COLO829 (cell line): ENCODE measurements at regions not wholly inside any gene's neighbourhood (a gene's known extent, or its start where the extent isn't known, plus 50 kb on each side); places are given as distances from the start of the nearest gene placed in this dataset.

Experiments
- DNase-seq: peaks from one replicate; pipeline ENCODE4 v3.0.0; 2012; ENCODE audit warnings: low spot score

DNA sequence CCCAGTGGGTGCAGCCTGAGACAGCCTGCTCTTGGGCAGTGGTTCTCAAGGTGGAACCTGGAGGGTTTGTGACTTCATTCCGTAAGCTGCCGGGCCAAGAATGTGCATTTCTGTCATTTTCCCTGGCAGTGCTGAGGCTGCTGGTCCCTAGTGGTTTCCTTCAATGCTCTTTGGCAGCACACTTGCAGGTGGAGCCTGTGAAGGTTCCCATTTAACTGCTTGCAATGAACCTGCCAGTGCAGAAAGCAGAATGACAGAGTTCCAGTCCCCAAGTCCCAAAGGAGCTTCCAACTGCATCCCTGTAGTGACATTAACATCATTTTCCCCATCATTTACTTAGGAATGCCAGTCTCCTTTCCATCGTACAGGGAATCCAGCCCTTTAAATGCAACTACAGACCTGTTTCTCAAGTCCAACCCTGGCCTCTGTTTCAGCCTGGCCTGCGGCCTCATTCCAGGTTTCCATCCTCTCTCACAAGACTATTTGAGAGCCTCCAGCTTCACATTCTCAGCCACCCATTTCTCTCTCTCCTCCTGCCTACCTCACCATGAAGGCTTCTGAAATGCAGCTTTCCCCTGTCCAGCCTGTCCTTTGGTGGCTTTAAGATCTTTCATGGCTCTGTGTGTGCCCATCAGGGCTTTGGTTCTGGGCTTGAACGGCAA lies 149.7 kb upstream of the GGTLC1 start:
- DNase-seq: no peak

DNA sequence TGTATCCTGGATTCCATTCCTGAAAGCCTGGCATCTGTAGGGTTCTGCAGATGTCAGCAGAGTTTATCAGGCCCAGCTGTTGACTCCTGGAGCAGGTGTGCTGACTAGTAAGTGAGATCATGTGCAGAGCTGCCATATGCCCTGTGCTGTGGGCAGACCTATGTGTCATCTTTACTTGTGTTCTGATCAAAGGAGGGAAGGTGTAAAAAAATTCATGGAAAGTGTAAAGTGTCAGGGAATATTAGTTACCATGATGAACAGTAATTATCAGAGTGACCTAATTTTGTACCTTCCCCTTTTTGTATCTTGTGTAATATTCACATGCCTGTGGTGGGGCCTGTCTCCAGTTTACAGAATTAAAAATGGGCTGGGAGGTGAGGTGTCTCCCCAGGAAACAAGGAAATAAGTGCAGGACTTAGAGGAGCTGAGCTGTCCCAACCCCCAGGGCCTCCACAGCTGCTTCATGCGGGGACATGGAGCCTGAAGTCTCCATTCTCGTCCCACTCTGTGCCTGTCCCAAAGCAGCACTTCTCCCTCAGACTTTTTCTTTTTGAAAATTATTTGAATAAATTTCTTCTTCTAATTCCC lies 148.2 kb upstream of the GGTLC1 start:
- DNase-seq: no peak

DNA sequence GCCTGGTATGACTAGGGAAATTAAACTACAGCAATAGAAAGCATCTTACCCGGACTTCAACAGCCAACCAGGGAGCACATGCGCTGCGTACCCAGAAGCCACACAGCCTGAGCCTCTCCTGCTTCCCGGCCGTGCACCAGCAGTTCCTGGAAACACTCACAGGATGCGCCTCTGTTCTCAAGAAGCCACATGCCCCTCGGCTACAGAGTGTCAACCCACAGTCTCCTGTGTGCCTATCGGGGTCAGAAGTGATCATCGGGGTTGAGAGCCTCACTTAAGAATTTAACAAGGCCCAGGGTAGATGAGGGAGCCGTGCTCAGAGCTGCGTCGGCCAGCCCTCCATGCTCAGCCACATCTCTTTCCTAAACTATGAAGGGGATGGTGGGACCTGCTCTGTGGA lies 147.2 kb upstream of the GGTLC1 start:
- no peak for DNase-seq

DNA sequence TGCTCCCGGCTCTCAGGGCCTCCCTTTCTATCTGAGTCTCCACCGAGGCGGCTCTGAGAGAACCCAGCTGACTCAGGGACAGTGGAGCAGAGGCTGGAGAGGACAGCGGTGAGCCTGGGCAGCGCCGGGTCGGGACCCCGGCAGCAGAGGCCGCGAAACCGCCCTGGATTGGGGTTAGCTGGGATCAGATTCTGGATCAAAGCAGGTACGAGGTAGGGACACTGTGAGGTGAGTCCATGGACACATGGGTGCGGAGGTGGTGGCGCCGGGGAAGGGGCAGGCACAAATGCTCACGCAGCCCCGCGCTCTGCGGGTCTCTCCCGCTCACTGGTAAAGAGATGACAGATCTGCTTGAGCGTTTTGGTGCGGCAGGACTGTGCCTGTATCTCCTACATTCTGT lies 146.4 kb upstream of the GGTLC1 start:
- DNase-seq: no peak

DNA sequence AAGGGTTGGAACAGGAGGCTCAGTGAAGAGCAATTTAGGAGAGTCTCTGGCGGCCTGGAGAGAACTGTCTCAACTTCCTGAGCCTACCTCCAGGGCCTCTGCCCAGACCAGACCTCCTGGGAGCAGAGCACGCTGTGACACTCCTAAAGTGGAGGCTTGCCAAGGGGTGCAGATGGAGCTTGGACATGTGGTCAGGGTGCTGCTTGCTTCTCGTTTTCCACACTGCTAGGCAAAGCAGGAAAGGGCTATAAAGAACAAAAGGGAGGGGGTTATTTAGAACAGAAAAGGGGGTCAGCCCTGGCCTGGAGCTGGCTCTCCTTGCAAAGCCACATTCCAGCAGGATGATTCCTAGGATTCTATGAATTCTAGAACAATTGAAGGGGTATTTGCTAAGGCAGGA lies 145.7 kb upstream of the GGTLC1 start:
- DNase-seq: no peak

DNA sequence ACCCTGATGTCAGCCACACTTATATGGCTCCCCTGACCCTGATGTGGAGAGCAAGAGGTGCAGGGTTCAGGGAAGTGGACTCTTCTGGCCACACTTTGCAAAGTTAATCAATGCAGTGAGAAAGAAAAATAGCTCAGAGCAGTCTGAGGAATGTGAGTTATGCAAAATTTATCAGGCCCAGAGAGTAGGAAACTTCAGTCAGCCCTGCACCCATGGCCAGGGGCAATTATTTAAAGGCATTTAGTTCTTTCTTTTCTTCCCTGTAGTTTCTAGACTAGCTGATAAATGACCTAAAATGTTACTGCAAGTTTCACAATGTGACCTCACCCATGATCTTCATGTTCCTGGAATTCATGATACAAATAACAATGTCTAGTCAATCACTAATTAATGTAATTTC lies 143.7 kb upstream of the GGTLC1 start:
- no peak for DNase-seq

DNA sequence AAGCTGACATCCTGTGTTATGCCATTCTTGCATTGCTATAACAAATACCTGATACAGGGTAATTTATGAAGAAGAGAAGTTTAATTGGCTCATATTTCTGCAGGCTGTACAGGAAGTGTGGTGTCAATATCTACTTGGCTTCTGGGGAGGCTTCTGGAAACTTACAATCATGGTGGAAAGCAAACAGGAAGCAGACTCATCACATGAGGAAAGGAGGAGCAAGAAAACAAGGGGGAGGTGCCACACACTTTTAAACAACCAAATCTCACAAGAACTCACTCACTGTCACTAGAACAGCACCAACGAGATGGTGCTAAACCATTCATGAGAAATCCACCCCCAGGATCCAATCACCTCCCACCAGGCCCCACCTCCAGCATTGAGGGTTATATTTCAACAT lies 143.1 kb upstream of the GGTLC1 start:
- no peak for DNase-seq

DNA sequence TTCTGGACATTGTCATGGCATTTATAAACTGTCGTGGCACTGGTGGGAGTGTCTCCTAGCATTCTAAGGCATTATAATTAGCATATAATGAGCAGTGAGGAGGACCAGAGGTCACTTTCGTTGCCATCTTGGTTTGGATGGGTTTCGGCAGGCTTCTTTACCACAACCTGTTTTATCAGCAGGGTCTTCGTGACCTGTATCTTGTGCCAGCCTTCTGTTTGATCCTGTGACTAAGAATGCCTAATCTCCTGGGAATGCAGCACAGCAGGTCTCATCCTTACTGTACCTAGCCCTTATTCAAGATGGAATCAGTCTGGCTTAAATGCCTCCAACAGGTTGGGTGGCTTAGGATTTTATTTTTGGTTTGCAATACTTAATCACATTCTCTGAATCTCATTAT lies 142.7 kb upstream of the GGTLC1 start:
- no peak for DNase-seq

DNA sequence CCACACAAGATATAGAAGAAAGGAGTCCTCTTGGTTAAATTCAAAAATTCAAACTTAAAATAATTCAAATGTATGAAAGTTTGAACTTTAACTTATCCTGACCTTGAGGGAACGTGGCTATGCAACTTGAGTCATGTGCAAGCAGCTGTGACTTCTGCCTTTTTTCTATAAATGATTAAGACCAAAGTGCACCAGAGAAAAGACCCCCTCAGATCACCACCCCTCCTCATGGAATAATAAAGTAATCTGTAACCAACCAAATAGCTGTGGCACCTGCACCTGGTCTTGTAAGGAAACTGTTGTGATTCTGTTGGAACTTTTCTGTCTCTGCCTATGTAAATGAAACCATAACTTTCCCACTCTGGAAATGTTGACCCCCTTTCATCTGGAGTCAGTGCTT lies 141.1 kb upstream of the GGTLC1 start:
- no peak for DNase-seq

DNA sequence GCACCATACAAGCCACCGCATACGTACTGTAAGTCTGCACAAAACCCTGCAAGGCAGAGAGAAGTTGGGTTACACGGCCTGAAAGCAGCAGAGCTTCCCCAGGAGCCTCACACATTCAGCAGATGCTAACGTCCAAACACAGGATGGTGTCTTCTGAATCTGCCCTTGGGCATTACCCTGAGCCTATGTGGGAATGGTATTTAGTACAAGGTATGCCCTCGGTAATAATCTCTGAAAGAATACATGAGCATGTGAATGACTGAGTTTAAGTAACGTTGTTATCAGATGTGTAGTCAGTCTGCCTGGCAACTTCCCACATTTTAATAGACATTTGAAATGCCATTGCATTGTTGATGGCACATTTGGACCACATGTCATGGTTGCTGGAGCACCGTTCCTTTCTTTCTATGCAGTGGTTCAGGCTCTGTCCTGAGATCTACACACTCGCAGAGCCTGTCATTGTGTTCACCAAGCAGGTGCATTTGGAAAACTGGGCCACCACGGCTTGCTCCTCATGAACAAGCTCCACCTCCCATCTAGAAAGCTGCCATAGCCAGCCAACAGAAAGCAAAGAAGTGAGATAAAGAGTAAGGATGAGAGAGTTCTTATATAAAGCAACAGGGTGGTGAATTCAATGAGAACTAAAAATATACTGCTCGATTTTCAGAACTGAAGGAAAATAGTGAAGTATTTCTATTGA lies 136.5 kb upstream of the GGTLC1 start:
- DNase-seq: no peak

DNA sequence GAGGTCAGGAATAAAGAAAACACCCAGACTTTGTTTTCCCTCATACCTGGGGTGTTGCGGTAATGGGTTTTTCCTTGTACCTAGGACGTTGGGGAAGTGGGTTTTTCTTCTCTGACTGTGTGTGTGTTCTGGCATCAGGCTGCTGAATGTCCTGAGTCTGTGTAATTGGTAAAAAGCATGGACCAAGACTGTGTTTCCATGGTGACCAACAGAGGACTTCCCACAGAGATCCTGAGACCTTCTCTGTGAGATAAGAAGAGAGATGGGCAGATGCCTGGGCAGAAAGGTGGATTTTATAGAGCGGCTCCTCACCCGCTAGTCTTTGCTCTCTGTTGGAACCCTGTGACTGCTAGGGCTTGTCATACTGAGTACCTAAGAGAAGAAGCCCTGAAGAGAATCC lies 135.4 kb upstream of the GGTLC1 start:
- DNase-seq: no peak

DNA sequence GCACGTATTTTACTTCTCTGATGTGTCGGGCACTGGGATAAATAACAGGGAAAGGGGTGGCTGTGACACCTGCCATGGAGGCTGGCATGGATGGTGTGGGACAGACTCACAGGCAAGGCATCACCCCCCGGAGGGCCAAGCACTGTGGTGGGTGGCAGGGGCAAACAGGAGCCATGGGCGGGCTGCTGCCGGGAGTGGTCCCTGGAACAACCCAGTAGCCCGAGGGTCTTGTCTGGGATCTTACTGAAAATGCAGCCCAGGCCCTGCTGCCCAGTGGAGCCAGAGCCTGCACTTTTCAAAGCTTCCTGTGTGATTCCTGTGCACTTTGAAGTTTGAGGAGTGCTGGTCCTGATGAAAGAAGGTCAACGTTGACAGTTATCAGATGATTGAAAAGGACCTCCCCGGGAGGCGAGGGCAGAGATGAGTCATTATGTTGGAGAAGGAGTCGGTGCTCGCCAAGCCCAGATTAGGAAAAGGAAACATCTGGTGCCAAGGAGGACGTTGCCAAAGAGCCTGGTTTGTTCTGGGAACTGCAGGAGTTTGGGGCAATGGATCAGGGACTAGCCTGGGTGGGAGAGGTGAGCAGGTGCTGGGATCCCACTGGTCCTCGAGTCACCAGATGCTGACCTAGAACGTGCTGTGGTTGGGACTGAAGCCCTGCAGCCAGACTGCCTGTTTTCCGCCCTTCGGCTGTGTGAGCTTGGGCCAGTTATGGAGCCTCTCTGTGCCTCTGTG lies 130.0 kb upstream of the GGTLC1 start:
- no peak for DNase-seq

DNA sequence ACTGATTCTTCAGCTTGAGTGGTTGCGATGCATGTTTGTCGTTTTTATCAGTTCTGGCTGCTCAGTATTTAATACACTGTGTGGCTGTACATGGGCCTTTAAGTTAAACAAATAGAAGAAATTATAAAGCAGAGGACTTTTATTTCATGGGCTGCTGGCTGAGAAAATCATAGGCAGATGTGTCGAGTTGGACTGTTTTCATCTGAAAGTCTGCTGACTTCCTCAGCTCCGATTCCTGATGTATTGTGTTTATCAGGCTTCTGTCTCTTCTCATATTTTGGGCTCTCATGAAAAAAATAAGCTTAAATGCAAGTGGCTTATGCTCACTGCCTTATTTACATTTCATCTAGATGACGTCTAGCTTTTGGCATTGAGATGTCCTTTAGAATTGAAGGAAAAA lies 129.5 kb upstream of the GGTLC1 start:
- no peak for DNase-seq

DNA sequence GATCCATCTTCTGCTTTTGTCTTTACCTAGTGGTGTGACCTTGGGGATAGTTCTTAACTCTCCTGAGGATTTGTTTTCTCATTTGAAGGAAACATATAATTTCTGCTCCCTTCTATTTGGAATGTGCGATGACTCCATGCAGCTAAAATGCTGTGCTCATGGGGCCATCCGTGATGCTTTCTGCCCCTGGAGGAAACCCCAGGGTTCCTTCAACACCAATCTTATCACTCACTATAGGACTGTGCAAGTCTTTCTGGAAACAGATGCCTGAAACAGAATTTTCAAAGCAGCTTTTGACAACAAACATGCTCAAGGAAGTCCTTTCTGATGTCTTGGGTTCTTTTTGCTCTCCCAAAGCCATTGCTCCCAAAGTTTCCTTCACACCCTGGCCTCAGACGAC lies 128.8 kb upstream of the GGTLC1 start:
- DNase-seq: no peak

DNA sequence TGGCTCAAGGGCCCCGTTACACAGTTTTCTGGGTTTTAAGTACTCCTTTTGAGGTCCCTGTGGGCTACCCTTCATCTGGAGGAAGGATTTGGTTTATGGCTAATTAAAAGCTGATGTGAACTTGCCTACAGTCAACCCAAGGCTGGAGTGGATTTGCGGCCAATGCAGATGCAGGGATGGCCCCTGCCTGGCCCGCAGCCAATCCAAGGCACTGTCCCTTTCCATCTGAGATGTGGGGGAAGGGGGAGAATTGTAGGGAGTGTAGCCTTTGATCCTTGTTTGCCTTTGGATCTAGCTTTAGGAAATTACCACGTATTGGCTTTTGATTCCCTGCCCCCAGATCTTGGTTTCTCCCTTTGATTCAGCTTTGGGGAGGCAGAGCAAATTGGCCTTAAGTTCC lies 128.0 kb upstream of the GGTLC1 start:
- DNase-seq: no peak

DNA sequence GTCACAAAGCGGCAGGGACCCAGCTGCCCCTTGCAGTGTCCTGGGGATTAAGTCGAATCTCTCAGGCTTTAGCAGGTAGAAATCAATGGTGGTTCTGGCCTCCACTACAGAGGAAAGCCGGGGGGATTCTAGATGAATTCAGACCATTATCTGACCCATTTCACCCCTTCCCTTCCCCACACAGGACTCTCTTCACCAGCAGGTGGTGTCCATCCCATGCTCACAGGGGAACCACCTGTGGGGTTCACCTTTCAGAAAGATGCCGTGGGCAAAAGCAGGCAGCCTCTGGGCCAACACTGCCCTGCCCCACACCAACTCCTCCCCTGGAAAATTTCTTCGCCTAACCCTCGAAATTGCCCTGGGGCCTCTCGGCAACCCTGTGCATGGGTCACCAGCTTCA lies 123.8 kb upstream of the GGTLC1 start:
- no peak for DNase-seq

DNA sequence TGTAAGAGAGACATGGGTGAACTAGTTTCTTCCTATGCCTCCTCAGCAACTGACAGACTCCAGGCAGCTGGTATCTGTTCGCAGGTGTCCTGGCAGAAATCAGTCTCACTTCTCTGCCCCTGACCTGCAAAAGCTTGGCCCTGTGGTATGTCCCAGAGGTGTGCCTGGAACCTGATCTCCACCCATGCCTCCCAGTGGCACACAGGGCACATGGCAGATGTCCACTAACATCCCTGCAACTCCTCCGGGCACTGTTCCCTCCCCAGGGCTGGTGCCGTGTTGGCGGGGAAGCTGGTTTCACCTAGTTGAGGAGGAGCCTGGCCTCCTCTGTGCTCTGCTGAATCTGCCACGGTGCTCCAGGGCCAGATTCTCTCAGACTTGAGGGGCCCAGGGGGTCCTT lies 123.3 kb upstream of the GGTLC1 start:
- no peak for DNase-seq

DNA sequence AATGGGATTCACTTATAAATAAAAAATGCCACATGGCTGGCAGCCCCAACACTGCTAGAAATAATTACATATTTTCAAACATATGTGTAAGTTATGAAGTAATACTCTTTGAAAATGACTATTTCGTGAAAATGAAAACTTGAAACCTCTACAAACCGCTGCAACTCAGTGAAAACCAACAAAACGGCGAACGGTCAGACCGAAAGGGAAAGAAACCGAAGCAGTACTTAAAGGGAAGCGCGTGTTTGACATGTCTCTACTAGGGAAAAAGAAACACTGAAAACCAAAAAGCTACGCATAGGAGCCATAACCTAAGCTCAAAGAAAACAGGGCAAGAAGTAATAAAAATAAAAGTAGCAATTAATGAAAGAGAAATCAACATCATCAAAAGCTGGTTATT lies 121.0 kb upstream of the GGTLC1 start:
- DNase-seq: no peak

DNA sequence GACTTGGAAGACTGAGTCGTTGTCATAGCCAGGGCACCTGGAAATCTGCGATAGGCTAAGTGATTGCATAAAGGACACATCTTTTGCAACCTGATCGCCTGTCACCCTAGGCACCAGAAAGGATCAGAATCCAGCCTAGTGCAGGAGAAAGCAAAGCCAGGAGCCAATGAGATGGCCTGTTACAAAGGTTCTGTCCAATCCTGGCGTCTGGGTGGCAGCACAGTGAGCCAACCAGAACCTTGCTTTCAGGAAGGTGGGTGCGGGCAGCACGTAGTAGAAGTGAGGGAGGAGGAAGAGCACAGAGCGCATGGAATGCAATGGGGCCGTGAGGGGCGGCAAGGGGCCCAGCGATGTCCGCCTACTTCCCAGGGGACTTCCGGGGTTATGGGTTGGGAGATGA lies 120.4 kb upstream of the GGTLC1 start:
- no peak for DNase-seq

DNA sequence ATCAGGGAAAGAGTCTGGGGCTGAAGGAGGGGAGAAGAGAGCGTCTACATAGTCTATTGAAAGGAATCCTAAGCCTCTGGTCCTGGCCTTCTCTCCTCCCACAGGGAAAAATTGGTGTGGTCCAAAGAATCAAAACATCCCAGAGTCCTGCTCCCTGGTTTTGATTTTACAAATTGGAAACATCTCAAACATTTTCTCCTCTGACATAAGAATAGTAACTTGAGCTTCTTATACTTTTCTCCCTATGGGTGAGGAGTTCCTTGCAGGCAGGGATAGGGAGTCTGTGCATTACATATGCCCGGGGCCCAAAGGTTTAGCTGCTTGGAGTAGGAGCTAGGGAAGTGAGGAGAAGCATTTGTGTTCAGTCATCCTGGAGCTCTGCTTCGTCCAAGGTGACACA lies 120.0 kb upstream of the GGTLC1 start:
- DNase-seq: no peak

DNA sequence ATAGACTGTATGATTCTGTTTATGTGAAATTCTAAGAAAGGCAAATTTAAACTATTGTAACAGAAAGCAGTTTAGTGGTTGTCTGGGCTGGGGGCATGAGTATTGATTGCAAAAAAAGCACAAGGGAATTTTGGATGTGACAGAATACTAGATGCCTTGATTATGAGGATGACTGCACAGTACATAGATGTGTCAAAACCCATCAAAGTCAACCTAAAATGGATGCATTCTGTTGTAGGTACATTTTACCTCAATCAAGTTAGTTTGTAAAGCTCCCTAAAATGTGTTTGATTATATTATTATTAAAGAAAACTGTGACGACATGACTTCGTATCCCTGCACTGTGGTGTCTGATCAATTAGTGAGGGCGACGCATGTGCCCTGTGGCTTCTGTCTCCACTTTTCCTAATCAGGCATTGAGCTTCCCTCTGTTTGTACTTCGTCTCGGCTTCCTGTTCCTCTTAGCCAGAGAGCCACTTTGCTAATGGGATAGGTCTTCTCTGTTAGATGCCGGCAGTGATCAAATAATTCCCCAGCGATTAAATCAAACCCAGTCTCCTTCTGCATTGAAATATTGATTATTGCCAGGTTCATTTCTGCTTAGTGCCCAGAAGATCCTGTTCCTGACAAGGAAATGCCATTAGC lies 118.3 kb upstream of the GGTLC1 start:
- DNase-seq: no peak

DNA sequence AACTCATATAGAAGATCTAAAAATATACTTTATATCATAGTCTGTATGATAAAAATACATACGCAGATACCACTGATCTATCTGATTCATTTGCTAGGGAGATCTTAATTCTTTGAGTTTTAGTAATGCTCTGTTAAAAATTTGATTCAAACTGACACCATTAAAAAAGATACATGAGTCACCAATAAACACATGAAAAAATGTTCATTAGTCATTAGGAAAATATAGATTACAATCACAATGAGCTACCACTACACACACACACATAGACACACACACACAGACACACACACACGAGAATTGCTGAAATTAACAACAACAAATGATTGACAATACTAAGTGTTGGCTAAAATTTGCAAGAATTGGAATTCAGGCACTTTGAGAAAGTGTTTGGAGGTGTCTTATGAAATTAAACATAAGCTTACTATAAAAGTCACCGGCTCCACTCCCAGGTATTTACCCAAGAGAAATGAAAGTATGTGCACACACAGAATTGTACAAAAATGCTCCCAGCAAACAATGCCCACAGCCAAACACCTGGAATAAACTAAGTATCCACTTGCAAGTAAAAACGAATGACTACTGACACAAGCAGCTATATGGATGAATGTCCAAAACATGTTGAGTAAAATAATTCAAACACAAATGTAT lies 117.7 kb upstream of the GGTLC1 start:
- DNase-seq: no peak
